HG03442 (cell line): ENCODE measurements at regions not wholly inside any gene's neighbourhood (a gene's known extent, or its start where the extent isn't known, plus 50 kb on each side); places are given as distances from the start of the nearest gene placed in this dataset.
A peak's percentile ranks its signal among the peaks of the same experiment; 100 is the strongest.

Experiments used
- ATAC-seq: cut with Tn5 transposase; IDR thresholded peaks from one replicate; pipeline ENCODE4 v1.9.1; 2021; ENCODE audit warnings: mild to moderate bottlenecking, moderate library complexity; ENCODE audit not compliant: unreplicated experiment

DNA sequence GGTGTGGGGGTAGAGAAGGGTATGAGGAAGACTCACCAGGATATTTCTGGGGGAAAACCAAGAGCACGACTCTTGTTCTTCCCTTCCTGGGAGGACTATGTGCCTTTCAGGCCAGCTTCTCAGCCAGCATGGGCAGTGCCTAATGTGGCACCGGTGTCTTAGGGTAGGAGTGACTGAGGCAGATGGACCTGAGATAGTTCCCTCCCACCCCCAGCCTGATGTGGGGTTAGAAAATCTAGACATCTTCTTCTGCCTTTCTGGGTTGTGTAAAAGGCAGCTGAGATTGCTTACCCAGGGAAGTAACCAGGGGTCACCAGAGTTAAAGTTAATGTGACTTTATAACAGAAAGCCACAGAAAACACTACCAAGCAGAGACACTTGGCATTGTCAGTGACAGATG lies 127.3 kb downstream of the TMA16 start:
- no peak for ATAC-seq

DNA sequence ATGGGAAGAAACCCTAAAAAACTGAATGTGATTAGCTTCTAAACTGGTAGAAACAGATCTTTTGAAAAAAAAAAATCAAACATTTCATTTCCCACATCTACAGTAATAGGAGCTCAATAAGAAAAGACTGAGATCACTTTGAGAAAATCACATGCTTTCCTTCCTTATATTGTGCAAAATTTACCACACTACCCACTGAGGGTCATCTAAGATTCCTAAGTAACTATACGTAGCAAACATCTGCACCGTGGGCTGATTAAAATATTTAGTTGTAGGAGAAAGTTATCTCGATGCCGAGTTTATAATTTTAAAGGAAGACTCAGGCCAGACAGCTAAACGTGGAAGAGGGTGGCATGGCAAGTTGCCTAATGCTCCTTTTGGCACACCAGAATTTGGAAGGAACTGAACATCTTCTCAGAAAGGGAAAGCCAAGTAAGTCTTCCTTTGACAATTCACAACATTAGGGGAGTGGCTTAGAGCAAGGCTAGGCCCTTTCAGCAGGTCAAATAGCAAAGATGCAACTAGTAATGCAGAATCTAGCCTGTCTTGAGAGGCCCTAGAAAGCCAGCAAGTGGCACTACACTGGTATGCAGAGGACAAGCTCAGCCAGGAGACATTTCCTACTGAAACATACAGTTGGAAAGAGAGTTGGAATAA lies 128.0 kb downstream of the TMA16 start:
- ATAC-seq, result no peak

DNA sequence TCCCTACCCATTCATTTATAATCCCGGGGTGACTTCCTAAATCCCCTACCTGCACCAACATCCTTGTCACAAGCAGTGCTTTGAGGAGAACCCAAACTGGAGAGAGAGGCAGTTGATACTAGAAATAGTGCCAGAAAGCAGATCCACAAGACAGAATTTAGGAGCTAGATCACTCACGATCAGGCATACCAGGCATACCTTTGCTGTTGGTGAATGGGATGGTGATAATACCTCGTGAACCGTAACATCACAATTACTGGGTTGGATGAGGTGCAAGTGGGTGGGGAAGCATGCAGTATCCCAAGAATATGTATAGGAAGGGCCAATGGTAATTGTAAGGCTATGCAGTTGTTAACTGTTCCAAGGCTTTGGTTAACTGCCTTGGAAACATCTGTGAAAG lies 129.3 kb downstream of the TMA16 start:
- ATAC-seq, result no peak

DNA sequence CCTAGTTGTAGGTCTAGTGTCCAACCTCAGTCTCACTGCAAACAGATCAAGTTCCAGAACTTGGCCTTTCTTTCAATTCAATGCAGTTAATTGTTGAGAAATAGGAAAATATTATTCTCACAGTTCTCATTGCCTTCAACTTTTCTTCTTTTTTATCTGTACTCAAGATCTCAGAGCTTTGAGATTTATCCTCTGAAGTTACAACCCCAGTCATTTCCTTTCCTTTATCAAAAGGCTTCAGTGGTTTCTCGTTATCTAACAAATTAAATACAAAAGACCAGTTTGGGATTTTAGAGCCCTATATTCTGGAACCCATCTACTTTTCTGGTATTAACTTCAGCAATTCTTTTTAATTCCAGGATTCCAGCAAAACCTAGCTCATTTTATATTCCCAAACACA lies 130.2 kb downstream of the TMA16 start:
- ATAC-seq, result no peak

DNA sequence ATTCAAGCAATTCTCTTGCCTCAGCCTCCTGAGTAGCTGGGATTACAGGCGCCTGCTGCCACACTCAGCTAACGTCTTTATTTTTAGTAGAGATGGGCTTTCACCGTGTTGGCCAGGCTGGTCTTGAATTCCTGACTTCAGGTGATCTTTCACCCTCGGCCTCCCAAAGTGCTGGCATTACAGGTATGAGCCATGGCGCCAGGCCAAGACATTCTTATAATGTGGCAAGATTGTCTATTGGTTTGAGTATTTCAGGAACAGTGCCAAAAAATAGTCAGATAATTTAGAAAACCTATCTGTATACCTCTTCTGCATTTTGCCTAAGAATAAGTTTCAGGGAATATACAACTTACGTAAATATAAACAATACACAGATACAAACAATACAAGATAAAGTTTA lies 136.8 kb downstream of the TMA16 start:
- ATAC-seq, result no peak

DNA sequence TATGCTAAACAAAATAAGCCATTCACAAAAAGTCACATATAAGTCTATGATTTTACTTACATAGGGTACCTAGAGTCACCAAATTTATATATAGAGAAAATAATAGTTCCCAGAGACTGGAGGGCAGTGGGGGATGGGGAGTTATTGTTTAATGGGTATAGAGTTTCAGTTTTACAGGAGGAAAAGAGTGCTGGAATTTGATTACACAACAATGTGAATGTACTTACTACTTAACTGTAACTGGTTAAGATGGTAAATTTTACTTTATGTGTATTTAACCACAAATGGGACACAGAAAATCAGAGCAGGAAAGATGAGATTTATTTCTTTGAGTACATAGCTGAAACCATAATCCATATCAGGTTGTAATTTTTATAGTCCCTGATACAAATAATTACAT lies 144.4 kb downstream of the TMA16 start:
- no peak for ATAC-seq

DNA sequence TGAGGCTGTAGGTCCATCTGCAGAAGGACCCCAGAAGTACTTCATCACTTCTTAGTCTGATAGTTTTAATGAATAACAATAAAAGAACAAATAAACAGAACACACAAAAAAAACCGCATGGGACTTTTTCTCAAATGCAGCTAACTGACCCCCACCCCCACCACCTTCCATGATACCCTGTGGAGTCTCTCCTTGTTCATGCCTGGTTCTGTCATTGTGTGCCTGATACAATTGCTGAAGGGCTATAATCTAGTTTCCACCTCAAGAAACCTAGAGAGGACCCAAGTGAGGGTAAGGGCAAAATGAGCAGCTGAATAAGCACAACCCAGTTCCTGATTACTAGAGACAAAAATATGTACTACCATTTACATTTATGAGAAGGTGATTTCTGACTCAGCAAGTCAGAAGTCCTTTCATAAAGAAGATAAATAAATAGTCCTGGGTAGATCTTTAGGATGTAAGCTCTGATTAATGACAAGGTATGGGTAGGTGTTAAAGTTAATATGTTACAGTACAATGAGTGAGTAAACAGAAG lies 155.1 kb downstream of the TMA16 start:
- ATAC-seq, result no peak

DNA sequence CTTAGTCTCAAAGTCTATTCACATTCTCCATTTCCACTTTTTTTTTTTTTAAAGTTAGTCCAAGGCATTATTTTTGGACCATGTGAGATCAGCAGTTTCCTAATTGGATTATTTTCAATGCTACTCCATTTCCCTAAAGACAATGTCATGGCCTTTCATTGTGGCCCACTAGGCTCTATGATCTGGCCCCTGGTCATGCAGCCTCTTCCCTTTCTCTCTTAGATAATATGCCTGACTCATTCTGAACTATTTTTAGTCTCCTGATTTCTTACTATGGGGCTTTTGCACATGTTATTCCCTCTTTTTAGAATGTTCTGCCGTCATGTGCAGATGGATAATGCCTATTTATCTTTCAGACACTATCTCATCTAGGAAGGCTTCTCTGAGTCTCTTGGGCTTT lies 157.3 kb downstream of the TMA16 start:
- ATAC-seq, result no peak

DNA sequence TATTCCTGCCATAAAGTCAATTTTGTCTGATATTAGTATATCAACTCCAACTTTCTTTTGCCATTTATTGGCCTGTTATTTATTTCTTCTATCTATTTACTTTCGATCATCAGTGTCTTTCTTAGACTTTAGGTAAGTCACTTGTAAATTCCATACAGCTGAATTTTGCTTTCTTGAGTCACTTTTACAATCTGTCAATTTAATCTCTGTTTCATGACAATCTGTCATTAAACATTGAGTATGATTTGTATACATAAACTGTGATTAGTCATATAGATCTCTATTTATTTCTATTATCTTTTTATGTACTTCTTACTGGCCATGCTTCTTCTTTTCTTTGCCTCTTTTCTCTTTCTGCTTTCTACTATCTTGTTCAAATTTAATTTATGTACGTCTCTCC lies 160.1 kb downstream of the TMA16 start:
- ATAC-seq, result no peak

DNA sequence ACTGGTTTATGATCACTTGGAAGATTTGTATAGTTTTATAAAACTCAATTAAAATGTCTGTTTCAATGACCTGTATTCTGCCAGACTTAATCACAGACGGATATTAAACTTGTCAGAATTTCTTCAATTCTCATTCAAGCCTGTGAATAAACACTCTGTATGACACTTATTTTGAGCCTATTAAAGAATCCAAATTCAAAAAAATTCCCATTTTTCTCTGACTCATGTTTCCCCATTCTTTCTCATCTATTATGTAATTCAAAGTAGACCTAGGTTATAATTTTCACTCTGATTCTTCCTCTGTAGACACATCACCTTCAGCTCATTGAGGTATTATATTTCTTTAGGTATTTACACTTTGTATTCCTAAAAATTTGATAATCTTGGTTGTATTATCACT lies 166.1 kb downstream of the TMA16 start:
- no peak for ATAC-seq

DNA sequence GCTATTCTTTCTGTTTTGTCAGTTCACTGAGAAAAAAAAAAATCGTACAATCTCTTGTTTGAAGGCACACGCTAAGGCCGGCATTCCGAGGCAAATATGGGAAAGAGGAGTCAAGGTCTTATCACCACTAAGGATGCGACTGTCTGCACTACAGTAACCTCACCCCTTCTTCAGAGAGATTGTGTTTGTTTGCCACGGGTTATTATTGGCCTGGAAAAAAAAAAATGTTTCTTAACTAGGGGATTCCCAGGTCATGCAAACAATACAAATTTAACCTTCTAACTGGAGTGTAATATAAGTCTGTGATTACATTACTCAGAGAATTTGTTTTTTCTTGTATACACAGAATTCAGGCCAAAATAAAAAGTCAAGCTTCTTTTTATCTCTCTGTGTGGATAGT lies 168.3 kb downstream of the TMA16 start:
- ATAC-seq, result no peak

DNA sequence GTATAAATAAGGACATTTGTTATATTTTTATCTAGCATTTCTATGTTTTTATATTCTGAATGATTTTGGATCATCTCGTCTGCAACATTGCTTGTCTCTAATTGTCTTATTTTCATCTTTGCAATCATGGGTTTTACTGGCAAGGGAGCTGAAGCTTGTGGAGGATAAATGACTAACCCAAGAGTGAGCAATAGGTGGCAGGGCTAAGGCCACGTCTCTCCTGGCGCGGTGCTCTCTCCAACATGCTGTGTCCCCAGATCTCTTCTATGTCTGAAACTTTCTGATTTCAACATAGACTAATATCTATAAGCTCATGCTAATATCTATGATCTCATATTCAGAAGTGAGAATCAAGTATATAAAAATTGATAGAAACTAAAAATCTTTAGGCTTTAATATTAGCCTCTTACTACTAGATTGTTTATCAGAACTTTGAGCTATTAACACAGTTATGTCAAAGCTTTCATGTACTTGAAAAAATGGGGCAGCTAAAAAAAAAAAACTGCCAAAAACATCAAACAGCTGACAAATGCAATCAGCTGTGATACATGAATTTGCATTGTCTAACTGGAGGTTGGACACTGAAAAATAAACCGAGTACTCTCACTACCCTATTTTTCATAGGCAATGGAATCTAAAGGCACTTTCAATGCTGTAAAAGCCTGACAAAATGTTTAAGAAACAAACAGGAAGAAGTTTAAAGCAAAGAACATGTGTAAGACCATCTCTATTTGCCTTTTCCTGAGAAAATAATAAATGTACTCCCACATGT lies 169.2 kb downstream of the TMA16 start:
- ATAC-seq, result peak; percentile 80

DNA sequence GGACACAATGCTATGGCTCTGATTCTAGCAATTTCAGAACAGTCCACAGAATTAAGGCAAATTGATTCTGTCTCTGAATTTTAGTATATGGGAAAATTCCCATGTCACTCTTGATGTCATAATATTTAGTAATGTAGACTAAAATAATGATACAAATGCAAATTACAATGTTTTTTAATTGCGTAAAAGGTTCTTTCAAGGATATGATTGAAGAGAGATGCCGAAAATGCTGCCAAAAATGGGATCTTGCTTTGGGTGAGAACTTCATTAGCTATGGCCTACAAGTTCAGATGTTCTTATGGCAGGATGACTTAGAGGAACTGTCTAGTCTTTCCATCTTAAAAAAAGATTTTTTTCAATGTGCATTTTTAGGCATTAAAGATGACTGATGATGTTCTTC lies 170.6 kb downstream of the TMA16 start:
- ATAC-seq, result no peak

DNA sequence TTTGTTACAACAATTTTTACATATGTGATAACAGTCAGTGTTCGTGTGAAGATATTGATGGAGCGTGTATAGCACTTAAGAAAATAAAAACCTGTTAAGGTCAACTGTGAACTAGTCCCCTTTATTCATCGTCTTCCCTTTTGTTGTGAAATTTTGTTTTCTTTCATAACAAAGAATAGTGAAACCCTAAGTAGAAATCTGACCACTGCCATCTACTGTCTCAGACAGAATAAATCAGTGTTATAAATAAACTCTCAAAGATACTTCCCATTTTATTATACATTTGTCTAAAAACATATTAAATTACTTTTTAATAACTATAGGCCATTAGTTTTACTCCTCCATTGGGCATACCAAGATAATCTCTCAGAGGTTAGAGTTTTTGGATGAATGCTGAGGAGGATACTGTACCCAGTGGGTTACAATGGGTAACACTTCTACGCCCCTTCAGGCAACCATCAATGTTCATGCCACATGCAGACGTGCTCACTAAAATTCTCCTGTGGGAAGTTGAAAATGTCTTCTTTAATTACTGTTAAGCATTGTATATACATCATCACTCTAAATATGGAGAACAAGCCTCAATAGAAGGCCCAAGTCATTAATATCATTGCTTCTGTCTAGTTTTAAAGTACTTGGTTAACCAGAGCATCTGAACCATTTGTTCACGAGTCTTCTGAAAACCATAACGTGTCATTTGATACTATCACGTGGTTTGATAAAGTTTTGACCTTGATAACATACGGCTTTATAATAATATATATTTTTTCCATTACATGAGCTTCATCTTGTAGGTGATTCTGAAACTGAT lies 171.2 kb downstream of the TMA16 start:
- ATAC-seq, result peak; percentile 30

DNA sequence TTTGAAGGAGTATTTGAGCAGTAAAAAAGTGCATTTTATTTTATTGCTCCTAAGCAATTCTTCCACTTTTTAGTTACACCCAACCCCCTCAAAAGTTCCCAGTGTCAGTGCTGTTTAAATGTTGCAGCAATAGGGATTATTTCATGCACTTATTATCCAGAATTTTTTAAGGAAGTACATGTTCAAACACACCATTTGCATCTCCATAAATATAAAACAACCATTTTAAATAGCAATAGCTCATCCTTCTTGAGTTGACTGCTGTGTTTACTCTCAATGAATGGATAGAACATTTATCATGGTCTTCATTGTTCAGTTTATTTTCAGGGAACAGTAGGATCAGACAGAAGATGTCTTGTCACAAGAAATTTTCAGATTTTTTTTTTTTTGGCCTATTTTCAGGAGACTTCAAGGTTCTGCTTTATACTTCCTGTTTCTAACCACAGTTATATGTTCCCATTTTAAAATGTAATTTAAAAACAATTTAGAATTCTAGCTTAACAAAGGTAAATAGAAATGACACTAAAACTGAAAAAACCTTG lies 171.9 kb downstream of the TMA16 start:
- no peak for ATAC-seq

DNA sequence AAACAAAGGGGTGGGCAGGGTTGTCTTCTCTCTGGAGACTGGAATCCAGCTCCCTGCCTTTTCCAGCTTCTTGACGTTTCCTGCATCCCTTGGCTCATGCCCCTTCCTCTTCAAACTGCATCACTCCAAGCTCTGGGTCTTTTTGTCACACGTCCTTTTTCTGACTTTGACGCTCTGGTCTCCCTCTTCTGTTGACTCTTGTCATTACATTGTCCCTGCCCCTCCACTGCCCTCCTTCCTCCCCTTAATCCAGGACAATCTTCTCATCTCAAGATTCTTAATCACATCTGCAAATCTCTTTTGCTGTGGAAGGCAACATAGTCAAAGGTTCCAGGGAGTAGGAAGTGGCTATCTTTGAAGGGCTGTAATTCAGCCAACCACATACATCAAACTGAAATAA lies 178.3 kb downstream of the TMA16 start:
- no peak for ATAC-seq

DNA sequence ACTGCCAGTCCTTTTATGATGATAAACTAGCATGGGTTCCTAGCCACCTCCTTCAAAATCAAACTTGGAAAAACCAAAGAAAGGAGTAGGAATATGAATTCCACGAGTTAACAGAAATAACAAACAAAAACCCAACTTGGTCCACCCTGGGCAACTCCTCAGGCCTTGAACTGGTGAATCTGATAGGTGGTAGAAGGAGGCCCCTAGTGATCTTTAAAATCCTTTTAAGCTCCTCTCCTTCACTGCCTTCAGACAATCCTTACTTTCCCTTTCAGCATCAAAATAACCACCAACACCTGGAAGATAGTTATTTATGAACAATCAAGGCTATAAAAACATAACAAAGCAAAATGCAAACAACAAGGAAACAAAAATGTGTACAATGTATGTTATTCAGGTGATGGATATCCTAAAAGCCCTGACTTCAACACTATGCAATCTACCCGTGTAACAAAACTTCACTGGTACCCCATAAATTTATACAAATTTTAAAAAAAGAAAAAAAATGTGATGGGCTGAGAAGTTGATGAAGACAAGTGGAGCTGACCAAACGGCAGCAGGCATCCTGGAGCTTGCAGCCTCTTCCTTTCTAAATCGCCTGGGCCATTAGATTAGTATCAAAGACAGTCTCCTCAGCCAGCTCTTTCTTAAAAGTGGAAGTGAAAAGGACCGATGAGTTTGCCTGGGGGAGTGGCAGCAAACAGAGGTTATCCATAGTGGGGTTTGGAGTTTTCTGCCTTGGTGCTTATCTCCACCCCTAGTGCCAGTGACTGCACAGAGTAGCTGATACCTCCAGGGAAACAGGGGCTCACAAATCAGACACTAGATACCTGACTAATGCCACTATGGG lies 179.6 kb downstream of the TMA16 start:
- ATAC-seq, result peak; percentile 62

DNA sequence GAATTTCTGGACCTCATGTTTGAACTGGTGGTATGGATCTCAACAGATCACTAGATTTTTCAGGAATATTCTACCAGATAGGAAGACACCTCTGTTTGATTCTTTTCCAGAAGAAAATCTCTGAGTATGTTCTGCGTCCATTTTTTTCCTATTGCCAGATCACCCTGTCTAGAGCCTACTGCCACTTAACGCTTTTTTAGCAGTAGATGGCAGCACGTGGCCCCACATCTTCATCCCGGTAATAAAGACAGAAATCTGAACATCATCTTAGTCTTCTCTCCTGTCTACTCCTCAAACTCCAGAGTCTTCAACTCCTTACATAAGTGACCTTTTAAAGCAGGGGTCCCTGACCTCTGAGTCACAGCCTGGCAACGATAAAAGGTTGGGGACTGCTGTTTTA lies 184.7 kb downstream of the TMA16 start:
- ATAC-seq, result no peak

DNA sequence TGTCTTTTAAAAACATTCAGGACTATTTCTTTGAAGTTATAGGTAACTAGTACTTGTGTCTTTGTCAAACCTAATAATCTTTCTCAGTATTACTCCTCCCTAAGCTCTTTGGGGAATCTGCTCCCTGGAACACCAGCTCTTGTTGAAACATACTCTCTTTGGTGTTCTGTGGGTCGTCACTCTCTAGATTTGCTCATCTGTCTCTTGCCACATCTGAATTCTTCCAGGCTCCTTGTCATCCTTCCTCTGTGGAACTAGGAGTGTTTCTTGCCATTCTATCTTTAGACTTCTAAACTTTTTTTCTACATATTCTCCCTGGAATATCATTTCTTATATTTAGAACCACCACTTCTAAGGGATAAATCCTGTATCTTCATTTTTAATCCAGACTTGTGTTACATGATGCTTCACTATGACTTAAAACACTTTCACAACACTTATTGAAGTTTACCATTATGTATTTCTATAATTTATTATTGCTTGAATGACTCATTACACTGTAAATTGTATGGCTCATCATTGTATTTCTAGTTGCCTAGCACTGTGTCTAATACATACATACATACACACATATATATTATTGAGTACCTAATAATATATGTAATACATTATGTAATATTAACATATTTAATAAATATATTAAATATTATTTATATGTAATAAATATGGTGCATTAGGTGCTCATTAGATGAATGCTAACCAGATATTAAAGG lies 186.1 kb downstream of the TMA16 start:
- no peak for ATAC-seq
